CD4-positive, alpha-beta T cell treated with Interleukin-6 for 4 hours (primary cell): ENCODE measurements at regions not wholly inside any gene's neighbourhood (a gene's known extent, or its start where the extent isn't known, plus 50 kb on each side); places are given as distances from the start of the nearest gene placed in this dataset.

Experiments
- DNase-seq: peaks from one replicate; pipeline ENCODE4 v3.0.0-alpha.2; 2020; ENCODE audit warnings: mixed read lengths

DNA sequence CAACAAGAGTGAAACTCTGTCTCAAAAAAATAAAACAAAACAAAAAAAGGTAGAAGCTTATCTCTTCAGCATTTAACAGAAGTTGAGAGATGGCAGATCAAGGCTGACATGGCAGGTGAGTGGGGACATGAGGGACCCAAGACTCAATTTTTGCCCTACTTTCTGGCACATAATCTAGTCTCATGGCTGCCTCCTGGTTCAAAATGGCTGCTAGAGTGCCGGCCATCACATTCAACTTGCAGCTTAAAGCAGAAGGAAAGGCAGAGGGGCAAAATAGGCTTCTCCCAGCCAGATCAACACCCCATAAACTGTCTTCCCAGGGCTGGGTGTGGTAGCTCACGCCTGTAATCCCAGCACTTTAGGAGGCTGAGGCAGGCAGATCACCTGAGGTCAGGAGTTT is 784.9 kb downstream of the MED13L start:
- no peak for DNase-seq

DNA sequence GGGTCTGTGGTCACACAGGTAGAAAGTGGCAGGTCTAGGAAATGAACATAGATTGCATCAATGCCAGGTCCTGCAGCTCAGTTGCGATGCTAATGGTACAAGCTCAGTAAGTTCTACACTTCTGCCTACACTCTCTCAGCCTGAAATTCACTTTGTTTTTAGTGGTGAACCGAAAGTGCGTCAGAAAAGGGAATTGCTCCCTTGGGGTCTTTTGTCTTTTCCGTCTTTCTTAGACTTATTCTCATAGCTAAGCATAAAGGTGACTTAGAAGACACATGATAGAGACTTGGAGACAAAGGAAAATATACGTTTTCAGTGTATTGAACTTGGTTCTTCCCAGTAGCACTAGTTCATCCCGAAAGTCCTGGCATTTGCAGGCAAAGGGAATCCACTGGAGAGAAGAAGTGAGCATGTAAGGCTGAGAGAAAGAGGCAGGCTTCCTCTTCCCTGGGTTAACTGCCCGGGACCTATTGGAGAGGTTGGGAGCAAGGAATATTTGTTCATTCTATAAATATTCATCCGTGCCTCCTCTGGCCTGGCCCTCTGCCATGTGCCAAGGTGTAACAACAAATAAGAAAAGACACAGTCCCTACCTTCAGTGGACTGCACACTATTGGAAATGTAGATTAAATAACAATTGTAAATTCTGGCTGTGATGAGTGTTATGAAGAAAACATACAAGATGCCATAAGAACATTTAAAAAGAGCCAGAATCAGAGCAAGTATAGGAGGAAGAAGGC is 785.8 kb downstream of the MED13L start:
- DNase-seq, result no peak

DNA sequence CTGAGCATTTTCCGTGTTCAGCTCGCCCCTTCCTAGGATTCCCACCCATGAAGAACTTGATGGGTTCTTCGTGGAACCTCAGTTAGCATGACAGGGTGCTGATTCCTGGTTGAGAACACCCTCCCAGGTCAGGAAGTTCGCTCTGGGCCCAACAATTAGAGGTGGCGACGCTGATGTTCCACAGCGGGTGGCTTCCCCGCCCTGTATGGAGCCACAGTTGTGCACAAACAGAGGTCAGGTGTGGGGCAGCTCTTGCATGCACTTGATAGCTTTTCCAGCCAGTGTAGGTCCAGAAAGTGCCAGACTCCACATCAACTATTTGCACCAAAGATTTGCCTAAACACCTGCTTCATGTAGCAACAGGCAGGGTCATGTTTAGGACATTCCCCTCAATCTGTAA is 788.2 kb downstream of the MED13L start:
- no peak for DNase-seq

DNA sequence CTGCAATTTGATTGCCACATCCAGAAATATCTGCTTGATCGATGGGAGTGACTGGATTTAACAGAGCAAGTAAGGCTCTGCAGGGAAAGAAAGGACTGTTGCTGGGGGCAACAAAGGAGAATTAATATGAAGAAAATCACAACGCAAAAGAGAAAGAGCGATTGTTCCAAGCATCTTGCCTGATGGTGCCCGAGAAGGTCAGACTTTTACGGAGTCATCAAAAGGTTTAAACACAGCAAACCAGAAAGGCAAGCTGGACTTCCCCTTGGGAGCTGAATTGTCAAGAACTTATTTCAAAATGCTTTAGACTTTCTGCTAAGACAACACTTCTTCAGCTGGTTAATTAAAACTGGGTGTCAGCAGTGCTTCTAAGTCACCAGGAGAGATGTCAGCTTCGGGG is 791.5 kb downstream of the MED13L start:
- DNase-seq, result no peak

DNA sequence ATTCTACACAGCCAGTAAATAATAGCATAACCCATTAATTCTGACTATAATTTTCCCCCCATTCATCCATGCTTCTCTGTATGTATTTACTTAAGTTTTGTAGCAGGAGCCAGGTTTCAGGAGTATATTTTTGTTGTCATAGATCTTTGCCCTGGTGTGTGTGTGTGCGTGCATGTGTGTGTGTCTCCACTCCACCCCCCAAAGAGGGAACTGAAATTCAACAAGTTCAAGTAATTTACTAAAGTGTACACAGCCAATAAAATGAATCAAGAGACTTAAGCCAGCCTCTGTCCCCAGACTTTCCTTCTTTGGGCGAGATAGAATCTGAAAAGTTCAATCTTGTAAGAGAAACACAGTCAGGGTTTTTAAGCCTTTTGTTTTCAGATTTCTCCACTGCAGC is 792.0 kb downstream of the MED13L start:
- no peak for DNase-seq

DNA sequence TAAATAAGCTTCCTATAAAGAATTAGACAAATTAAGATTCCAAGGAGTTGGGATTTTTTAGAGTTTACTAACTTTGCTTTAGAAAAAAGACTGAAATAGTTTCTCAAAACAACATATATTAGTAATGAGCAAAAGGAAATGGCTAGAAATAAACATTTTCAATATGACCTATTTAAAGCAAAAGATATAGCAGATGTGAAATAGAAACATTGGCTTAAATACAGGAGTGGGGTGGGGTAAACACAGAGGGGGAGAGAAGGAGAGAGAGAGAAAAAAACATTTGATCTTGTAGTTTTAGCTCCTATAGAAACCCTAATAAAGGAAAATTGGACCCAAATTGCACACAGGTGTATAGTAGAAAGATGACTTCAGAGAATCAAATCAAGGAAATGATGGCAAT is 794.5 kb downstream of the MED13L start:
- no peak for DNase-seq

DNA sequence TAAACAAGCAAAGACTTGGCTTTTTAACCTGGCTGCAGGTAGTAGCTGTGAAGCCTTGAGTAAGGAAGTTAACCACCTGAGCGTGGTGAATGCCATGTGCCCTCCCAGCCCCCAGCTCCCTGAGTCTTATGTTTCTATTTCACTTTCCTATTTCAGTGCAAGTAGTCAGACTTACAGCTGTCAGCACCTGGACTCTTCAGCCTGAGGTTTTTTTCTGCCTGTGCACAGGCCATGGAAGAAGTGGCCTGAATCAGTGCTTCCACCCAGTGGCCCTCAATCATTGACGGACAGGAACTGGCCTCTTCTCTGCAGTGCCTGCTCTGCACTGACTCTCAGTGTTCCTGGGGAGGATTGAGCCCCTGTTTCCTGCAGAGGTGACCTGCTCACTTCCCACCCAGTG is 796.4 kb downstream of the MED13L start:
- DNase-seq, result no peak

DNA sequence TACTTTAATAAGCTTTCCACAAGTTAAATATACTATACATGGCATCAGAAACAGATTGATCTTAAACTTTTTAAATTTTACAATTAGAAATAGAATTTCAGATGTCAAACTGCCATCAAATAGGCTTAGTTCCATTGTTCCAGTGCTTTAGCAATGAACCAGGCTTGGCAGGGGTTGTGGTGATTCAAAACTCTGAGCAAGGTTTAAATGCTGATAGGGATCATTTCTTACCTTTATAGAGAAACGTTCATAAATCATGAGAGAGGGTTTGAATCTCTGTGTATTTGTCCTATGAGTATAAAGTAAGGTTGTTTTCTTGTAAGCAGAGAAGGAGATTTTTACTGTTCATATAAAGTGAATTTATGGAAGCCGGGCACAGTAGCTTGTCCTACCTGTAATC is 794.5 kb upstream of the TBX3 start:
- no peak for DNase-seq

DNA sequence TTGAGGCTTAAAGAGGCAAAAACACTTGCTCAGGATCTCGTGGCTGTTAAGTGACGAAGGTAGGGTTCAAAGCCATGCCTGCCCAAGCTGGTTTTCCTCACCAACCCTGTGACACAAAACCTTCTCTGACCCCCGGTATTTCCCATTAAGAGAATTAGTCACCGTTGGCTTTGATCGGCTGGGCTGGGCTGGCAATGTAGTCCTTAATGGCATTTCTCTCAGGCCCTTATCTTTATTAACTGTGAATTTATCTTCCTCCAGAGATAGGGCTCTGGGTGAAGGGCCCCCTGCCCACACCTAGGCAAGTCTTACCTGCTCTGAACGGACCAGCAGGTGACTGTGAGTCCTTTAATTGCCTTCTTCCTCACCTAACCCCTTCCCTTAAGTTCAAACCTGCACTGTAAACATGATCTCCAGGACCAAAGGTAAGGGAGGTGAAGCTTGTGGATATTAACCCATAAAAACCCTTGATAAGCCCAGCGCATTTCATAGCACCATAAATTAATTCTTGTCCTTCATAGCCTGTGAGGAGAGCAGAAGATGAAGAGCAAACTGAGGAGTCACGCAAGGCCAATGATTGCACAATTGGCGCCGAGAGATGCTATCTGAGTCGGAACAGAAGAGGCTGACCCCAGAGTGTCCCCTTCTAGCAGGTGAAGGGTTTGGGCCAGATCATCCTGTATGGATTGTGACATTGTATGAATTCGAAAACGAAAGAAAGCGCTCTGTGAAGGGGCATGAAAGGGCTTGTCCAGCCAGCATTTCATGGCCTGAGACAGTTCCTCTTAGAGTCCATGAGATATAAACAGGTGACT is 790.8 kb upstream of the TBX3 start:
- DNase-seq, result no peak

DNA sequence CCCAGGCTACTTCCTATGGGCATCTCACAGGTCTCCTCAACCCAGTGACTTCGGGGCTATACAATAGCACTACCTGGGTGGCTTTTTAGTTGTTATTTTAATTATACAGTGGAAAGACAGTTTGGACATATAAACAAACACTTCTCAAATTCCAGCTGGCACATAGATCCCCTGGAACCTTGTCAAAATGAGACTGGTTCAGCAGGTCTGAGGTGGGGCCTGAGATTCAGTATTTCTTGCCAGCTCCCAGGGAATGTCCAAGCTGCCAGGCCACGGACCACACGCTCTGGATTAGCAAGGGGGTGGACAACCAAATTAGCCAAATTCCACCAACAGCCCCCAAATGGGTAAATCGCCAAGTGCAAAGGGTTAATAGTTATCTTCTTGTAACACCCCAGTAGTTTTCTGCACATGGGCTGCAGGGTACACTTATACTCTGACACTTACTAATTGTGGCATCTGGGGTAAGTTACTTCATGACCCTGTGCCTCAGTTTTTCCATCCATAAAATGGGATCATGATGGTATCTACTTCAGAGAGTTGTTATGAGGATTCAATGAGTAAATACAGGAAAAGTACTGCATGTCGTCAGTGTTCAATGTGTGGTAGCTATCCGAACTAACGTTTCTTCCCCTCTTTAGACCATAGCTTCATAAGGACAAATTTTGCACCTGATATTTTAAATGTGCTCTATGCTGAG is 789.4 kb upstream of the TBX3 start:
- DNase-seq, result no peak

DNA sequence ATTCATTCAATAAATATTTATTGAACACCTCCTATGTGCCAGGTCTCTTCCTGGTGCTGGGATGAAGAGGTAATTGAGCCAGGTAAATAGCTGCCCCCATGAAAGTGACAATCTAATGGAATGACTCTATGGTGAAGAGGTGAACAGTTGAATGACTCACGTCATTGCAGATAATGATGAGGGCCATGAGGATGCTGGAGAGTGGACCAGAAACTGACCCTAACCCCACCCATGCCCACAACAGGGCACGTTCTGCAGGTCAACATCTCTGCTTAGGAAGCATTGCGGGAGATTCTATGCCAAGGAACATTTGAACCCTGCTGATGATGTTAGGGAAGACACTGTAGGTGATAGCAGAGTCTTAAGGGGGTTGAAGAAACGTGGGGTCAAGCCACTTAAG is 788.9 kb upstream of the TBX3 start:
- no peak for DNase-seq

DNA sequence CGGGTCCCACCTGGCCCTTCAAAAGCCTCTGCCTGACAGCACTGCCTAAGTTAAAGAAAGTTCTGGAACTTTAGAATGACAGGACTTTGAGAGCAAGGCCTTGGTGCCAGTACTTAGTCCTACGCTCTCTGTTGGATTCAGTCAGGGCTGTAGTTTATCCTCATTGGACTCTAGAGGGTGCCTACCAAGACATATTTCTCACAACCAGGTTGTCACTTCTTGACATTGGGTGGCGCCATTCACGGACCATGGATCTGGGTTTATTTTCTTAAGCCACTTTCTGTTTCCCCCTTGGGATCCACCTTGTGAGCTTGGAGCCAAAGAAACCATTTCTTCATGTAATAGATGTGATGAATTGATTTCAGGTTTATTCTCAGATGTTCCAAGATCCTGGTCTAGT is 787.0 kb upstream of the TBX3 start:
- DNase-seq, result no peak

DNA sequence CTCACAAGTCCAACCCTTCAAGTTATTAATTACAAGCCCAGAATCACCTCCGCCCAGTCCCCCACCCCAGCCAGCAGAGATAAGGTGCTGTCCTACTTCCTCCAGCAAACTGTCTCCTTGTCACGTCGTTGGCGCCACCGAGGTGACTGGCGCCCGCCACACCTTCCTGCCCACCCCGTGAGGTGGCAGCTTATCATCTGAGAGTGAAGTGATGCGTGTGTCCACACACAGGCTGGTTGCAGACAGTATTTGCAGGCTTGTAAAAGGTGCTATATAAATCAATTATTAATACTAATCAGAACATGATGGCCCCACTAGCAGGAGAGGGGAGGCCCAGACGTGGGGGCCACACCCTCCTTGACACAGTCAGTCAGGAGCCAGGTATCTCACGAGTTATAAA is 786.6 kb upstream of the TBX3 start:
- DNase-seq, result no peak

DNA sequence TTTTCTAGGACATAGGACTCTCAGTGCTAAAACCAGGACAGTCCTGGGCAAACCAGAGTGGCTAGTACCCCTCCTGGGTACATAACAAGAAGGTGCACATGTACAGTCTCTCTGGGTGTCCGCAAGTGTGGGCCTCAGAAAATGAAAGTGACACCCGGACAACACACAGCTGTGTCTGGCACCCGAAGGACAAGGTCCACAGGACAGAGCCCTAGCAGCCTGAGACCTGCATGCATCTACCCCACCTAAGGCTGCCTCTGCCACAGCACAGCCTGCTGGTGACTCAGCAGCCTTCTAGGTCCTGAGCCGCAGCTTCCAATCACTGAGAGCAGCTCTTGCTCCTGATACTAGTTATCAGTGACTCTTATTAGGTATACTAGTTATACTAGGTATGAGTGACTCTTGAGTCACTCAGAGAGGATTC is 784.1 kb upstream of the TBX3 start:
- no peak for DNase-seq

DNA sequence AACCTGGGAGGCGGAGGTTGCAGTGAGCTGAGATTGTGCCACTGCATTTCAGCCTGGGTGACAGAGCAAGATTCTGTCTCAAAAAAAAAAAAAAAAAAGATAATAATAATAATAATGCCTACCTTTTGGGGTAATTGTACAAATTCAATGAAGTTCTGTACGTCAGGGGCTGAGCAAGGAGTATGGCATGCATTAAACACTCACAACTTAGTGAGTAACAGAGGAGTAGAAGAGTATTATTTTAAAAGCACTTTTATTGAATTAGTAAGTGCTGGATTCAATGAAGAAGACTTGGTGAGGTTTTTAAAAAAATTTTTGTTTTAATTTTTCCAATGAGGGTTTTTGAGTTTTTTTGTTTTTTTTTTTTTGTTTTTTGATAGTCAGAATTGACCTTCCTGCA is 783.6 kb upstream of the TBX3 start:
- no peak for DNase-seq

DNA sequence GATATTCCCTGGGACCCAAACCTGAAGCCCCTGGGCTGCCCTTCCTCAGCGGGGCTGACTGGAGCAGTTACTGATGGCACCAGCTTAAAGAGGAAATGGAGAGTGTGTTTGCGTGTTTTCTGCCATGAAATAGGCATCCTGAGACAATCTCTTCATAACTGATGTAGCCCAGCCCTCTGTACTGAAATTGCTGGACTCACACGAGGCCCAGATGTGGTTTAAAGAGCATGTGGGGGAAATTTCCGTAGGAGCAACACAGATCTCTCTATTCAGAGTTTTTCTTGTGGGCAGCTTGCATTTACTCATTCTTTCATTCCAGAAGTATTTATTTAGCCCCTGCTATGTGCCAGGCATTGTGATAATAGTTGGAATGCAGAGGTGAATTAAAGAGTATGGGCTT is 782.1 kb upstream of the TBX3 start:
- no peak for DNase-seq

DNA sequence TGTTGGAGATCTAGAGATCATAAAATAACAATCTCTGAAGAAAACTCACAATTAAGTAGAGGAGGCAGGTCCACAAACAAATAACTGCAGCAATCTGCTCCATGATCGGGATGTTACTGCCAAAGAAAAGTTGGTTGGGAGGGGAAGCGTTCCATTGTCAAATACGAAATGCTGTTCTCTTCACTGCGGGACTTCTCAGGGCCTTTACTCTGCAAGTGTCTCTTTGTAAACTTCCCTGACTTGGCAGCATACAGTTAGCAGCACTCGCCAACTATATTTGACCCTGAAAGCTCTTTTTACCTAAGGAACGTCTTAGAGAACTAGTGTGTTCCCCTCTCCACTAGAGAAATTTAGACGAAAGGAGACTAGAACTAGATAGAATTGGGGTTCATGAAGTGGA is 780.7 kb upstream of the TBX3 start:
- DNase-seq, result no peak

DNA sequence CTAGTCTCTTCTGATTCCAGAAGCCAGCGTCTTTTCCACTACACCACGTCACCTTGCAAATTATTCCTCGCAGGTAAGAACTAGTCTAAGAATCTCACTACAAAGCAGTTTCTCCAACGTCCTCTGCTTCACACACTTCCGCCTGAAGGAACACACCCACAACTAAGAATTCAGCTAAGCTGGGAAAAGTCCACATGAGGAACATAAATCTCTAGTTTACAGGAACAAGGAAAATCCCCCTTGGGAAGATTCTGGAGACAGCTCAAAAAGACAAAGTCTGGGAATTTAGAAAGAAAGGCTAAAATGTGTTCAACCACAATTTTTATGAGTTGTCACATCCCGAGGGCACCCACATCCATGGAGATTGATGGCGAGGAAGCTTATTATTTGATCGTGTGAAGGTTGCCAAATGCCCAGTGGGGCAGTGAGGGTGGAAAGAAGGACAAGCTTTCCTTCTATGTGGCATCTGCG is 780.2 kb upstream of the TBX3 start:
- no peak for DNase-seq

DNA sequence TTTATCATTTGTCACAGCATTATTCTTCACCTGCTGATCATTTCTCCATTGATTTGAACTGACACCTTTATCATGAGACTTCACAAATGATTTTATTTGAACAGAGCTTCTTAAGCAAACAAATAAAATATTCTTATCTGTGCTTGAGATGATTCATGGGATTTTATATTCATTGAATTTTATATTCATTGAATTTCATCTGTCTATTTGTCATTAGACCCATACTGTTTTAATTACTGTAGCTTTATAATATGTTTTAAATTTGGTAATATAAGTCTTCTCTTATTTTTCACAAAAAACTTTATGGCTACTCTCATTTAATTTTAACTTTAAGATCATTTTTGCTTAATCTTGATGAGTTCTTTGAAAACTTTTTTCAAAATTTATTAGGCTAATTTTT is 777.4 kb upstream of the TBX3 start:
- DNase-seq, result no peak

DNA sequence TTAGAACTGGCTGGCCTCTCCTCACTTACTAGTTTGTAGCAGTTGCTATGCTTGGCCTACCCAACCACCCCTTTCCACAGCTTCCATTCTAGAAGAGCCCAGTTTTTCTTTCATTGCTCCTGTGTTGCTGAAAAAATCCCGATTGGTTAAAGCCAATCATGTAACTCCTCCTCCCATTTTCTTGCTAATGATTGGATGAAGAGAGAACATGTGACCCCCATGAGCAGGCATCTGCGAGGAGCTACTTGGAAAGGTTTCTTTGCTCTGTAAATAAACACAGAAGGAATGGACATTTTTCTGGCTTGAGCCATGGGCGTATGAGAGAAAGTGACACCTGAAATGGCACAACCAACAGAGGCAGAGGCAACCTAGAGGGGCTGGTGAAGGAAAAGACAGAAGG is 773.8 kb upstream of the TBX3 start:
- no peak for DNase-seq

DNA sequence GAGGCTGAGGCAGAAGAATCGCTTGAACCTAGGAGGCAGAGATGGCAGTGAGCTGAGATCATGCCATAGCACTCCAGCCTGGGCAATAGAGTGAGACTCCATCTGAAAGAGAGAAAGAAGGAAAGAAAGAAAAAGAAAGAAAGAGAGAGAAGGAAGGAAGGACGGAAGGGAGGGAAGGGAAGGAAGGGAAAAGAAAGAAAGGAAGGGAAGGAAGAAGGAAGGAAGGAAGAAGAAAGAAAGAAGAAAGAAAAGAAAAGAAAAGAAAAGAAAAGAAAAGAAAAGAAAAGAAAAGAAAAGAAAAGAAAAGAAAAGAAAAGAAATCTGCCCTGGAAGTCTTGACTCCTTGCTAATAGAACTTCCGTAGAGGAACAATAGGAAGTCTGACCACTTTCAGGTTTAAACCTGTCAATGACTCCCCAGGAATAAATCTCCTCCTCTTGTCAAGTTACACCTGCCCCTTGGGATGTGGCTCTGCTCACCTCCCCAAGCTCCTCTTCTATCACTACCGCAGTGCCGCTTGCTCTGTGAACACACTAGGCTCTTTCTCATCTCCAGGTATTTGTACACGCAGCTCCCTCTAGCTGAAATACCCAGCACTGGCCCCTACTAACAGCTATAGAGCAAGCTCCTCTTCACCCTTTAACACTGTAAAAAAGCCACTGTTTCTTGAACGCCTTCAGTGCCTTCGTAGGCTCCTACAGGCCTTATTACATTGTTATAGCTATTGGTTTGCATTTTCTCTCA is 773.1 kb upstream of the TBX3 start:
- no peak for DNase-seq

DNA sequence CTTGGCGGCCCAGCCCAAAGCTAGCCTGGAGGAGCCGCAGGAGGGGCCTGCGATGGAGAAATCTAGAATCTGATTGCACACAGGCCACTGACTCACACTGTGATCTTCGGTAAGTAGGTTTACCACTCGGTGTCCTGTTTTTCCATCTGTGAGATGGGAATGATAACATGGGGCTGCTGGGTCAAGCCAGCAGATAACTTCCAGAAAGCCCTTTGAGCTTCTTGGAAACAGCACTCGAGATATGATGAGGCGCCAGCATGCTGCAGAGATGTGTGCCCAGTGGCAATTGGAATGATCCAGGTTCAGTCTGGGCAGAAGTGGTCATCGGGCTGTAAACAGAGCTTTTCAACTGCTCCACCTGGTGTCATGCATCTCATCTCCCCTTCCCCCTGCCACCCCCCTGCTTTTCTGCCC is 771.3 kb upstream of the TBX3 start:
- DNase-seq, result no peak

DNA sequence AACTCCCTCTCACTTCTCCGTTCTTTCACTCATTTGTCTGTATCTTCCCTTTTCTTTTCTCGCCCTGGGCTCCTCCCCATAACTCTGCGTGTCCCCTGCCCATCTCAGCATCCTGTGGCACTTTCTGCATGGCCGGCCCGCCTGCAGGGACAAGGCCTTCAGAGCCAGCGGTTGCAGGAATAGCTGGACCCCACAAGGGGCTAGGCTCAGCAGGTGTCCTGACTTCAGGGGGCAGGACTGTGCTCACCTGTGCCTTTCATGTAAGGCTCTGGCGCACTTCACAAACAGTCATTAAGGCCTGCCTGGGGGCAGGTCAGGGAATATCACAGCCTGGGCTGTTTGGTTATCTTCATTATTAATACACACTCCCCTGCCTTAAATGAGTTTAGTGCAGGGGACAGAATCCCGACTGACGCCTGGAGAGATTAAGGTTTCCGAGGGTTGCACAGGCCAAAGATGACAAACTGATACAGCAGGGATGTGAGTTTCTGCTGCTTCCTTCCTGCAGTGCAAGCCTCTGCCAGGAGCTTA is 768.8 kb upstream of the TBX3 start:
- DNase-seq, result no peak
